ENCODE measurements at regions not wholly inside any gene's neighbourhood (a gene's known extent, or its start where the extent isn't known, plus 50 kb on each side); places are given as distances from the start of the nearest gene placed in this dataset.

GRCh38 chr7:41085244-41085643 lies 617.6 kb downstream of the INHBA start:
- H3K9me3 ChIP-seq (ENCODE audit: low read length): no peaks in the 10 kb centered on the region
- H2AFZ ChIP-seq (ENCODE audit: low read depth, low read length): no peak overlapping the region
- no peaks in the 10 kb centered on the region for H3K27me3 ChIP-seq (ENCODE audit: insufficient read depth, low read length)
- H3K4me1 ChIP-seq (ENCODE audit: insufficient read depth, low read length): no peaks in the 10 kb centered on the region
- H3K36me3 ChIP-seq (ENCODE audit: insufficient read depth, low read length): no peaks in the 10 kb centered on the region
- H3K4me3 ChIP-seq (ENCODE audit: low read length): no peak overlapping the region

GRCh38 chr7:41084381-41084780 lies 618.5 kb downstream of the INHBA start:
- H3K4me1 ChIP-seq (ENCODE audit: insufficient read depth, low read length): no peaks in the 10 kb centered on the region

GRCh38 chr7:41069635-41070034 lies 633.3 kb downstream of the INHBA start:
- Histone ChIP-seq H3K9me3 (ENCODE audit: low read length) (no peaks in the 10 kb centered on the region), H3K27me3 (ENCODE audit: insufficient read depth, low read length) (no peaks in the 10 kb centered on the region), H3K36me3 (ENCODE audit: insufficient read depth, low read length) (no peaks in the 10 kb centered on the region), H3K4me1 (ENCODE audit: insufficient read depth, low read length) (no peaks in the 10 kb centered on the region), H2AFZ (ENCODE audit: low read depth, low read length) (no peak overlapping the region), H3K4me3 (ENCODE audit: low read length) (no peak overlapping the region)

More at GRCh38 chr7:41084381-41084780, 618.5 kb downstream of the INHBA start:
- Histone ChIP-seq H3K27me3 (ENCODE audit: insufficient read depth, low read length) (no peaks in the 10 kb centered on the region), H2AFZ (ENCODE audit: low read depth, low read length) (no peak overlapping the region), H3K9me3 (ENCODE audit: low read length) (no peaks in the 10 kb centered on the region), H3K4me3 (ENCODE audit: low read length) (no peak overlapping the region), H3K36me3 (ENCODE audit: insufficient read depth, low read length) (no peaks in the 10 kb centered on the region)

GRCh38 chr7:41067576-41067975 lies 635.3 kb downstream of the INHBA start:
- Histone ChIP-seq H3K4me1 (ENCODE audit: insufficient read depth, low read length) (no peaks in the 10 kb centered on the region), H2AFZ (ENCODE audit: low read depth, low read length) (no peak overlapping the region), H3K9me3 (ENCODE audit: low read length) (no peaks in the 10 kb centered on the region), H3K27me3 (ENCODE audit: insufficient read depth, low read length) (no peaks in the 10 kb centered on the region), H3K36me3 (ENCODE audit: insufficient read depth, low read length) (no peaks in the 10 kb centered on the region), H3K4me3 (ENCODE audit: low read length) (no peak overlapping the region)

- Histone ChIP-seq H3K4me3 (ENCODE audit: low read length) (no peak overlapping the region), H3K27me3 (ENCODE audit: insufficient read depth, low read length) (no peaks in the 10 kb centered on the region), H3K36me3 (ENCODE audit: insufficient read depth, low read length) (no peaks in the 10 kb centered on the region), H3K9me3 (ENCODE audit: low read length) (no peaks in the 10 kb centered on the region), H2AFZ (ENCODE audit: low read depth, low read length) (no peak overlapping the region), H3K4me1 (ENCODE audit: insufficient read depth, low read length) (no peaks in the 10 kb centered on the region)
These were observed 637.2 kb downstream of the INHBA start for GRCh38 chr7:41065663-41066062.

GRCh38 chr7:41063116-41063515 lies 639.8 kb downstream of the INHBA start:
- no peaks in the 10 kb centered on the region for H3K9me3 ChIP-seq (ENCODE audit: low read length)
- H3K4me1 ChIP-seq (ENCODE audit: insufficient read depth, low read length): no peaks in the 10 kb centered on the region
- H3K27me3 ChIP-seq (ENCODE audit: insufficient read depth, low read length): no peaks in the 10 kb centered on the region
- H3K4me3 ChIP-seq (ENCODE audit: low read length): no peak overlapping the region
- H3K36me3 ChIP-seq (ENCODE audit: insufficient read depth, low read length): no peaks in the 10 kb centered on the region
- H2AFZ ChIP-seq (ENCODE audit: low read depth, low read length): no peak overlapping the region

- H3K4me1 ChIP-seq (ENCODE audit: insufficient read depth, low read length): no peaks in the 10 kb centered on the region
- H2AFZ ChIP-seq (ENCODE audit: low read depth, low read length): no peak overlapping the region
- H3K9me3 ChIP-seq (ENCODE audit: low read length): no peaks in the 10 kb centered on the region
- H3K36me3 ChIP-seq (ENCODE audit: insufficient read depth, low read length): no peaks in the 10 kb centered on the region
- H3K27me3 ChIP-seq (ENCODE audit: insufficient read depth, low read length): no peaks in the 10 kb centered on the region
- H3K4me3 ChIP-seq (ENCODE audit: low read length): no peak overlapping the region
These were observed 642.1 kb downstream of the INHBA start for GRCh38 chr7:41060796-41061195.

GRCh38 chr7:41059796-41060195 lies 643.1 kb downstream of the INHBA start:
- no peaks in the 10 kb centered on the region for H3K4me1 ChIP-seq (ENCODE audit: insufficient read depth, low read length)
- H3K27me3 ChIP-seq (ENCODE audit: insufficient read depth, low read length): no peaks in the 10 kb centered on the region
- no peaks in the 10 kb centered on the region for H3K36me3 ChIP-seq (ENCODE audit: insufficient read depth, low read length)
- no peak overlapping the region for H2AFZ ChIP-seq (ENCODE audit: low read depth, low read length)
- H3K4me3 ChIP-seq (ENCODE audit: low read length): no peak overlapping the region
- no peaks in the 10 kb centered on the region for H3K9me3 ChIP-seq (ENCODE audit: low read length)

- Histone ChIP-seq H3K27me3 (ENCODE audit: insufficient read depth, low read length) (no peaks in the 10 kb centered on the region), H3K9me3 (ENCODE audit: low read length) (no peaks in the 10 kb centered on the region), H3K36me3 (ENCODE audit: insufficient read depth, low read length) (no peaks in the 10 kb centered on the region), H3K4me1 (ENCODE audit: insufficient read depth, low read length) (no peaks in the 10 kb centered on the region), H2AFZ (ENCODE audit: low read depth, low read length) (no peak overlapping the region), H3K4me3 (ENCODE audit: low read length) (no peak overlapping the region)
These were observed 643.7 kb downstream of the INHBA start for GRCh38 chr7:41058986-41059741.

- Histone ChIP-seq H3K4me1 (ENCODE audit: insufficient read depth, low read length) (peaks cover 21% of the 10 kb centered on the region), H3K4me3 (ENCODE audit: low read length) (no peak overlapping the region), H3K36me3 (ENCODE audit: insufficient read depth, low read length) (no peaks in the 10 kb centered on the region), H3K9me3 (ENCODE audit: low read length) (no peaks in the 10 kb centered on the region), H3K27me3 (ENCODE audit: insufficient read depth, low read length) (no peaks in the 10 kb centered on the region), H2AFZ (ENCODE audit: low read depth, low read length) (no peak overlapping the region)
These were observed 647.8 kb downstream of the INHBA start for GRCh38 chr7:41054960-41055661.

- H3K9me3 ChIP-seq (ENCODE audit: low read length): no peaks in the 10 kb centered on the region
- H2AFZ ChIP-seq (ENCODE audit: low read depth, low read length): no peak overlapping the region
- peaks cover 21% of the 10 kb centered on the region for H3K4me1 ChIP-seq (ENCODE audit: insufficient read depth, low read length)
- H3K36me3 ChIP-seq (ENCODE audit: insufficient read depth, low read length): no peaks in the 10 kb centered on the region
- H3K27me3 ChIP-seq (ENCODE audit: insufficient read depth, low read length): no peaks in the 10 kb centered on the region
- H3K4me3 ChIP-seq (ENCODE audit: low read length): no peak overlapping the region
These were observed 649.1 kb downstream of the INHBA start for GRCh38 chr7:41053820-41054219.

GRCh38 chr7:41052736-41053135 lies 650.2 kb downstream of the INHBA start:
- Histone ChIP-seq H3K4me1 (ENCODE audit: insufficient read depth, low read length) (peaks cover 24% of the 10 kb centered on the region), H3K9me3 (ENCODE audit: low read length) (no peaks in the 10 kb centered on the region), H3K36me3 (ENCODE audit: insufficient read depth, low read length) (no peaks in the 10 kb centered on the region), H2AFZ (ENCODE audit: low read depth, low read length) (no peak overlapping the region), H3K27me3 (ENCODE audit: insufficient read depth, low read length) (no peaks in the 10 kb centered on the region), H3K4me3 (ENCODE audit: low read length) (no peak overlapping the region)

GRCh38 chr7:41052201-41052600 lies 650.7 kb downstream of the INHBA start:
- H2AFZ ChIP-seq (ENCODE audit: low read depth, low read length): no peak overlapping the region
- H3K4me3 ChIP-seq (ENCODE audit: low read length): no peak overlapping the region
- H3K27me3 ChIP-seq (ENCODE audit: insufficient read depth, low read length): no peaks in the 10 kb centered on the region
- H3K4me1 ChIP-seq (ENCODE audit: insufficient read depth, low read length): peaks cover 24% of the 10 kb centered on the region
- no peaks in the 10 kb centered on the region for H3K36me3 ChIP-seq (ENCODE audit: insufficient read depth, low read length)
- H3K9me3 ChIP-seq (ENCODE audit: low read length): no peaks in the 10 kb centered on the region

Data from neuron (in vitro differentiated cells).